ENCODE measurements at regions not wholly inside any gene's neighbourhood (a gene's known extent, or its start where the extent isn't known, plus 50 kb on each side); places are given as distances from the start of the nearest gene placed in this dataset.
A peak's percentile ranks its signal among the peaks of the same experiment; 100 is the strongest.

DNA sequence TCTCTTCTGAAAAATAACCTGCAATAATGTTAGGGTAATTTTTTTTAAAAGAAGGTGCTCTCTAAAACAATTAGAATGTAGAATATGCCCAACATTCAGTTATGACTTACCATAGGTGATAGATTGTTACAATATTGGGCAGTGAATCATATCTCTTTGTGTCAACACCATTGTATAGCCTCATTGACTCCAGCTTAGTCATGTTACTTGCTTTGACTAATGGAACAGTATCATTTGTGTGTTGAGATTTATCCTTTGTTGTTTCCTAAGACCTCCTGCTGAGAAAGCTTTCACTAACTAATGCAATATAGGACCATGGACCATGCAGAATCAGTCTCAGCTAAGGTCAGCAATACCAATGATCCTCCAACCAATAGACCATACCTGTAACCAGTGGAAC lies 1106.4 kb downstream of the SI start:
- no peaks in the 10 kb centered on the region for H3K4me1 ChIP-seq (ENCODE audit: control insufficient read depth in 1 of 2, insufficient read depth in 2 of 2, low read depth in 1 of 2, low read length in 1 of 2)
- no peaks in the 10 kb centered on the region for H3K79me2 ChIP-seq (ENCODE audit: insufficient read depth)
- CTCF ChIA-PET = no interaction called here
- H3K4me3 ChIP-seq (ENCODE audit: low read depth in 2 of 2, low read length in 1 of 2) = no peak overlapping the region
- H3K27ac ChIP-seq (ENCODE audit: low read depth in 2 of 2, low read length in 1 of 2) = no peak overlapping the region
- H3K4me2 ChIP-seq = no peak overlapping the region
- POLR2A ChIA-PET = no interaction called here
- TF ChIP-seq NRF1 (IDR thresholded peaks at IDR 0.05; ENCODE audit: low read depth, low read length) (no peak), CHD2 (IDR thresholded peaks at IDR 0.05; ENCODE audit: low read length, partially characterized antibody) (no peak), EZH2phosphoT487 (IDR thresholded peaks at IDR 0.05; ENCODE audit: borderline replicate concordance, low read depth) (no peak), MEF2A (IDR thresholded peaks at IDR 0.05; ENCODE audit: borderline replicate concordance, low read depth) (no peak), JUND (IDR thresholded peaks at IDR 0.05) (no peak), FOXJ3 (CRISPR knock-in tag; IDR thresholded peaks at IDR 0.05) (no peak), GATA2 (CRISPR knock-in tag; IDR thresholded peaks at IDR 0.05) (no peak), TCF12 (IDR thresholded peaks at IDR 0.05) (no peak), TAF1 (IDR thresholded peaks at IDR 0.05; ENCODE audit: borderline replicate concordance, low read depth, low read length) (no peak)
- TF ChIP-seq, protein P1, sequence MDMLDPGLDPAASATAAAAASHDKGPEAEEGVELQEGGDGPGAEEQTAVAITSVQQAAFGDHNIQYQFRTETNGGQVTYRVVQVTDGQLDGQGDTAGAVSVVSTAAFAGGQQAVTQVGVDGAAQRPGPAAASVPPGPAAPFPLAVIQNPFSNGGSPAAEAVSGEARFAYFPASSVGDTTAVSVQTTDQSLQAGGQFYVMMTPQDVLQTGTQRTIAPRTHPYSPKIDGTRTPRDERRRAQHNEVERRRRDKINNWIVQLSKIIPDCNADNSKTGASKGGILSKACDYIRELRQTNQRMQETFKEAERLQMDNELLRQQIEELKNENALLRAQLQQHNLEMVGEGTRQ (IDR thresholded peaks at IDR 0.05; ENCODE audit: borderline replicate concordance, low read depth, low read length) = no peak
- TF ChIP-seq, protein P2, sequence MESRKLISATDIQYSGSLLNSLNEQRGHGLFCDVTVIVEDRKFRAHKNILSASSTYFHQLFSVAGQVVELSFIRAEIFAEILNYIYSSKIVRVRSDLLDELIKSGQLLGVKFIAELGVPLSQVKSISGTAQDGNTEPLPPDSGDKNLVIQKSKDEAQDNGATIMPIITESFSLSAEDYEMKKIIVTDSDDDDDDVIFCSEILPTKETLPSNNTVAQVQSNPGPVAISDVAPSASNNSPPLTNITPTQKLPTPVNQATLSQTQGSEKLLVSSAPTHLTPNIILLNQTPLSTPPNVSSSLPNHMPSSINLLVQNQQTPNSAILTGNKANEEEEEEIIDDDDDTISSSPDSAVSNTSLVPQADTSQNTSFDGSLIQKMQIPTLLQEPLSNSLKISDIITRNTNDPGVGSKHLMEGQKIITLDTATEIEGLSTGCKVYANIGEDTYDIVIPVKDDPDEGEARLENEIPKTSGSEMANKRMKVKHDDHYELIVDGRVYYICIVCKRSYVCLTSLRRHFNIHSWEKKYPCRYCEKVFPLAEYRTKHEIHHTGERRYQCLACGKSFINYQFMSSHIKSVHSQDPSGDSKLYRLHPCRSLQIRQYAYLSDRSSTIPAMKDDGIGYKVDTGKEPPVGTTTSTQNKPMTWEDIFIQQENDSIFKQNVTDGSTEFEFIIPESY (IDR thresholded peaks at IDR 0.05; ENCODE audit: borderline replicate concordance, low read depth) = no peak
- TF ChIP-seq, protein P3, sequence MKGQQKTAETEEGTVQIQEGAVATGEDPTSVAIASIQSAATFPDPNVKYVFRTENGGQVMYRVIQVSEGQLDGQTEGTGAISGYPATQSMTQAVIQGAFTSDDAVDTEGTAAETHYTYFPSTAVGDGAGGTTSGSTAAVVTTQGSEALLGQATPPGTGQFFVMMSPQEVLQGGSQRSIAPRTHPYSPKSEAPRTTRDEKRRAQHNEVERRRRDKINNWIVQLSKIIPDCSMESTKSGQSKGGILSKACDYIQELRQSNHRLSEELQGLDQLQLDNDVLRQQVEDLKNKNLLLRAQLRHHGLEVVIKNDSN (IDR thresholded peaks at IDR 0.05; ENCODE audit: borderline replicate concordance, low read depth) = no peak
- no peaks in the 10 kb centered on the region for H4K20me1 ChIP-seq (ENCODE audit: insufficient read depth)
- no peak overlapping the region for H2AFZ ChIP-seq (ENCODE audit: low read depth)
- H3K9me2 ChIP-seq = no peaks in the 10 kb centered on the region
- no peaks in the 10 kb centered on the region for H3K27me3 ChIP-seq (ENCODE audit: insufficient read depth)
- H3K9ac ChIP-seq = no peak overlapping the region
- H3F3A ChIP-seq (replicated peaks; ENCODE audit: insufficient read depth) = no peaks in the 10 kb centered on the region
- 0 out of 2 replicates have a peak, but pooled peaks cover 10% of the 10 kb centered on the region for H3K9me3 ChIP-seq
- H3K36me3 ChIP-seq (replicated peaks in 1 of 2; ENCODE audit: control insufficient read depth in 1 of 2, insufficient read depth in 2 of 2, low read length in 1 of 2) = no peaks in the 10 kb centered on the region
- no peak for DNase-seq

DNA sequence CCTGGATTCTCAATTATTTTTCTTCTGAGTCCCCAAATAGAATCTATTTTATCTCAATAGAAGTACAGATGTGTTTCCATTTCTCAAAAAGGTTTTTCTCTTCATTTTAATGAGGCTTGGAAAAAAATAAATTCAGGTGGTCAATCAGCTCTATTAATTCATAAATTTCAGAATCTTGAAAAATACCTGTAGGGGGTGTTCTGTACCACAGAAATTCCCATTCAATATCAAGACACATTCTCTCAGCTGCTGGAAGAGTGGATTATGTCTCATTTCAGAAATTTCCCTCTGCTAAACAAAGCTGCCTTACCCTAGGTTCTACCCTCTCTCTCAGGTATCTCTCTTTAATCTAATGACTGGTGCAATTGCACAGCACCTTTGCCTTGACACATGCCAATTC lies 1121.2 kb downstream of the SI start:
- peak; percentile 28; the same call in 1 of the 2 replicates for TF ChIP-seq RAD21 (IDR thresholded peaks at IDR 0.05; ENCODE audit: low read length)
- TF ChIP-seq EP300 (IDR thresholded peaks at IDR 0.05; ENCODE audit: borderline replicate concordance in 1 of 2, low read depth in 1 of 2, low read length in 1 of 2) = no peak
- no peaks in the 10 kb centered on the region for H3K9me3 ChIP-seq
- no peaks in the 10 kb centered on the region for H3K36me3 ChIP-seq (replicated peaks in 1 of 2; ENCODE audit: control insufficient read depth in 1 of 2, insufficient read depth in 2 of 2, low read length in 1 of 2)
- DNase-seq = no peak
- no peaks in the 10 kb centered on the region for H3K79me2 ChIP-seq (ENCODE audit: insufficient read depth)
- H3K9me2 ChIP-seq = 0 out of 2 replicates have a peak, but pooled peaks cover 3% of the 10 kb centered on the region
- ChIA-PET CTCF (interaction anchor here (0.6 to 1.0 kb wide), 2 partner anchors 21 to 334 kb away, joined by 3 read pairs; no protein-coding TSS in a partner anchor), POLR2A (no interaction called here)
- no peak overlapping the region for H3K4me2 ChIP-seq
- no peaks in the 10 kb centered on the region for H3F3A ChIP-seq (replicated peaks; ENCODE audit: insufficient read depth)
- H3K27ac ChIP-seq (ENCODE audit: low read depth in 2 of 2, low read length in 1 of 2) = no peak overlapping the region
- H3K4me3 ChIP-seq (ENCODE audit: low read depth in 2 of 2, low read length in 1 of 2) = no peak overlapping the region
- no peaks in the 10 kb centered on the region for H4K20me1 ChIP-seq (ENCODE audit: insufficient read depth)
- no peaks in the 10 kb centered on the region for H3K4me1 ChIP-seq (ENCODE audit: control insufficient read depth in 1 of 2, insufficient read depth in 2 of 2, low read depth in 1 of 2, low read length in 1 of 2)
- H3K27me3 ChIP-seq (ENCODE audit: insufficient read depth) = no peaks in the 10 kb centered on the region
- H3K9ac ChIP-seq = no peak overlapping the region
- no peak overlapping the region for H2AFZ ChIP-seq (ENCODE audit: low read depth)

Data from SK-N-SH (cell line).